ENCODE measurements at regions not wholly inside any gene's neighbourhood (a gene's known extent, or its start where the extent isn't known, plus 50 kb on each side); places are given as distances from the start of the nearest gene placed in this dataset.

- TF ChIP-seq CTCF (IDR thresholded peaks at IDR 0.05; ENCODE audit: insufficient read depth, low read depth, low read length) (no peak), EZH2 (IDR thresholded peaks at IDR 0.05; ENCODE audit: insufficient read depth, low read length) (no peak)
Observed at GRCh38 chr15:98447069-98447468, 201.3 kb upstream of the IGF1R start.
